Neural cell (in vitro differentiated cells): ENCODE measurements at regions not wholly inside any gene's neighbourhood (a gene's known extent, or its start where the extent isn't known, plus 50 kb on each side); places are given as distances from the start of the nearest gene placed in this dataset.

Source experiments
- EP300 ChIP-seq: fragments of 450-650 bp; conservative IDR thresholded peaks from 2 replicates; pipeline ENCODE4 v1.6.1; 2014; ENCODE audit warnings: antibody characterized with exemption, mild to moderate bottlenecking, moderate library complexity; ENCODE audit not compliant: poor library complexity, severe bottlenecking
- RAD21 ChIP-seq: fragments of 450-650 bp; conservative IDR thresholded peaks from 2 replicates; pipeline ENCODE4 v1.6.1; 2014; ENCODE audit warnings: antibody characterized with exemption, mild to moderate bottlenecking, moderate library complexity
- TF ChIP-seq, protein P1 (sequence below): fragments of 450-650 bp; IDR thresholded peaks from 2 replicates; pipeline ENCODE4 v1.5.1; 2014; ENCODE audit warnings: antibody characterized with exemption, mild to moderate bottlenecking, moderate library complexity; ENCODE audit not compliant: poor library complexity, severe bottlenecking
- TF ChIP-seq, protein P2 (sequence below): IDR thresholded peaks from 2 replicates; pipeline ENCODE4 v1.6.1; 2012; ENCODE audit warnings: borderline replicate concordance

DNA sequence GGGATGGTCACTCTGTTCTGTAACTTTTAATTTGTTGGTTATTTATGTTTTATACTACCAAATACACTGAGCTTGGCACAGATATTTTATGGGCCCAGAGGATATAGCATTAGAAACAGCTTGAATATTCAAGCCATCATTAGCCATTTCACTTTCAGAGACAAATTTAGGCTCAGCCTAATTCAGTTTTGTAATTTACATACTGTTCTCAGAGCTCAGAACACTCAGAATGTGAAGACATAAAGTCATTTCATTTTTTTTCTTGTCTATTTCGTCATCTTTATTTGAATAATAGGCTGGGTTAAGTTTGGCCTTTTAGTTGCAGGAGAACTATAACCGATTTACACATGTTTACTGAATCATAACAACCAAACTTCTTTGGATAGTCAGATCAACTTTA is 361.7 kb downstream of the SNAPC1 start:
- TF ChIP-seq, protein P1, sequence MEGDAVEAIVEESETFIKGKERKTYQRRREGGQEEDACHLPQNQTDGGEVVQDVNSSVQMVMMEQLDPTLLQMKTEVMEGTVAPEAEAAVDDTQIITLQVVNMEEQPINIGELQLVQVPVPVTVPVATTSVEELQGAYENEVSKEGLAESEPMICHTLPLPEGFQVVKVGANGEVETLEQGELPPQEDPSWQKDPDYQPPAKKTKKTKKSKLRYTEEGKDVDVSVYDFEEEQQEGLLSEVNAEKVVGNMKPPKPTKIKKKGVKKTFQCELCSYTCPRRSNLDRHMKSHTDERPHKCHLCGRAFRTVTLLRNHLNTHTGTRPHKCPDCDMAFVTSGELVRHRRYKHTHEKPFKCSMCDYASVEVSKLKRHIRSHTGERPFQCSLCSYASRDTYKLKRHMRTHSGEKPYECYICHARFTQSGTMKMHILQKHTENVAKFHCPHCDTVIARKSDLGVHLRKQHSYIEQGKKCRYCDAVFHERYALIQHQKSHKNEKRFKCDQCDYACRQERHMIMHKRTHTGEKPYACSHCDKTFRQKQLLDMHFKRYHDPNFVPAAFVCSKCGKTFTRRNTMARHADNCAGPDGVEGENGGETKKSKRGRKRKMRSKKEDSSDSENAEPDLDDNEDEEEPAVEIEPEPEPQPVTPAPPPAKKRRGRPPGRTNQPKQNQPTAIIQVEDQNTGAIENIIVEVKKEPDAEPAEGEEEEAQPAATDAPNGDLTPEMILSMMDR, result no peak
- TF ChIP-seq RAD21 (no peak), EP300 (no peak)
- TF ChIP-seq, protein P2, sequence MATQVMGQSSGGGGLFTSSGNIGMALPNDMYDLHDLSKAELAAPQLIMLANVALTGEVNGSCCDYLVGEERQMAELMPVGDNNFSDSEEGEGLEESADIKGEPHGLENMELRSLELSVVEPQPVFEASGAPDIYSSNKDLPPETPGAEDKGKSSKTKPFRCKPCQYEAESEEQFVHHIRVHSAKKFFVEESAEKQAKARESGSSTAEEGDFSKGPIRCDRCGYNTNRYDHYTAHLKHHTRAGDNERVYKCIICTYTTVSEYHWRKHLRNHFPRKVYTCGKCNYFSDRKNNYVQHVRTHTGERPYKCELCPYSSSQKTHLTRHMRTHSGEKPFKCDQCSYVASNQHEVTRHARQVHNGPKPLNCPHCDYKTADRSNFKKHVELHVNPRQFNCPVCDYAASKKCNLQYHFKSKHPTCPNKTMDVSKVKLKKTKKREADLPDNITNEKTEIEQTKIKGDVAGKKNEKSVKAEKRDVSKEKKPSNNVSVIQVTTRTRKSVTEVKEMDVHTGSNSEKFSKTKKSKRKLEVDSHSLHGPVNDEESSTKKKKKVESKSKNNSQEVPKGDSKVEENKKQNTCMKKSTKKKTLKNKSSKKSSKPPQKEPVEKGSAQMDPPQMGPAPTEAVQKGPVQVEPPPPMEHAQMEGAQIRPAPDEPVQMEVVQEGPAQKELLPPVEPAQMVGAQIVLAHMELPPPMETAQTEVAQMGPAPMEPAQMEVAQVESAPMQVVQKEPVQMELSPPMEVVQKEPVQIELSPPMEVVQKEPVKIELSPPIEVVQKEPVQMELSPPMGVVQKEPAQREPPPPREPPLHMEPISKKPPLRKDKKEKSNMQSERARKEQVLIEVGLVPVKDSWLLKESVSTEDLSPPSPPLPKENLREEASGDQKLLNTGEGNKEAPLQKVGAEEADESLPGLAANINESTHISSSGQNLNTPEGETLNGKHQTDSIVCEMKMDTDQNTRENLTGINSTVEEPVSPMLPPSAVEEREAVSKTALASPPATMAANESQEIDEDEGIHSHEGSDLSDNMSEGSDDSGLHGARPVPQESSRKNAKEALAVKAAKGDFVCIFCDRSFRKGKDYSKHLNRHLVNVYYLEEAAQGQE, result no peak
